HG03575 (cell line): ENCODE measurements at regions not wholly inside any gene's neighbourhood (a gene's known extent, or its start where the extent isn't known, plus 50 kb on each side); places are given as distances from the start of the nearest gene placed in this dataset.
A peak's percentile ranks its signal among the peaks of the same experiment; 100 is the strongest.

ENCODE experiments used
- ATAC-seq: cut with Tn5 transposase; IDR thresholded peaks from one replicate; pipeline ENCODE4 v1.9.1; 2021; ENCODE audit not compliant: unreplicated experiment, insufficient number of reproducible peaks, low FRiP score; ENCODE audit errors: extremely low read depth

DNA sequence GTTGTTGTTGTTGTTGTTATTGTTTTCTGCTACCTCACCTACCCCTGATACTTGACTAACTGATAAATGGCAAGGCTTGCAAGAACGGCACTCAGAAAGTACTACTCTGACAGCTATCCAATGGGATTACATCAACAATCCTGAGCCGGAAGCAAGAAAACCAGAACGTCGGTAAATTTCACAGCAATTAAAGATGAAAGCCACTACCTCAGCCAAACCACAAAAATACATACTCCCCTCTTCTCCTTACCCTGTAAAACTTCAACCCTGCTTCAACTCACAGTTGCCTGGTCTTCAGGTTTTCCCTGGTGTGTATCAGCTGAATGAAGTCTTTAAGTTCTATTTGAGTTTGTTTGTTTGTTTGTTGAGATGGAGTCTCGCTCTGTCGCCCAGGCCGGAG lies 293.7 kb upstream of the RND3 start:
- ATAC-seq = no peak

DNA sequence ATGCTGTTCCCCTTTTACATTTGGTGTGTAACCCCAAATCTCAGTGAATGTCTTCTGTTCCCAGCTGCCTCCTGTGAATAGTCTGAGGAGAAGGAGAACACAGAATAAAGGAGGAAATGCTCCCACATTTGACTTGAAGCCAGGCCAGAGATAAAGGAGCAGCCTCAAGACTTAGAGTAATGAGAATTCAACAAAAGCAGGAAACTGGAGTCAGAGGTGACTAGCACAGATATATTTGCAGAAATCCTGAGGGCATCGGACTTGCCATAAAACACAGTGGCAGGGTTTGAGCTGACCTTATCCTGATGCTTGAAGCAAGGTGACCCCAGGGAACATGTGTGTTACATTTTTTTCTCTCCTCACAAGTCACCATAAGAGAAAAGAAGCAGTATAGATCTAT lies 291.4 kb upstream of the RND3 start:
- ATAC-seq = no peak

DNA sequence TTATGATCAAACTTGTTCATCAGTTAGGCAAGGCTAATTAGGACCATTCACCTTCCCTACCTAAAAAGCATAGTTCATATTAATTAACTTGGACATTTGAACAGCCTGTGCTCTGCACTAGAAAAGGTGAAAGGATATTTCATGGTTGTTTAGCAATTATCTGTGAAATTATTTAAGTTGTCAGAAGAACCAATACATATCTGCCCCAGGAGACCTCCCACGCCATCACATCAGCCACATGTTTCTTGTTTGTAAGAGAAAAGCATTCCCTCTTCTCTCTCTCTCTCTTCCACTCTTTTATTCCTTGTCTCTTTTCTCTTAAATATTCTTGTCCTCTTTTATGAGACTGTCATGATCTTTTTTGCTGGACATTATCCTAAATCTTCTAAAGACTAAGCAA lies 282.0 kb upstream of the RND3 start:
- no peak for ATAC-seq

DNA sequence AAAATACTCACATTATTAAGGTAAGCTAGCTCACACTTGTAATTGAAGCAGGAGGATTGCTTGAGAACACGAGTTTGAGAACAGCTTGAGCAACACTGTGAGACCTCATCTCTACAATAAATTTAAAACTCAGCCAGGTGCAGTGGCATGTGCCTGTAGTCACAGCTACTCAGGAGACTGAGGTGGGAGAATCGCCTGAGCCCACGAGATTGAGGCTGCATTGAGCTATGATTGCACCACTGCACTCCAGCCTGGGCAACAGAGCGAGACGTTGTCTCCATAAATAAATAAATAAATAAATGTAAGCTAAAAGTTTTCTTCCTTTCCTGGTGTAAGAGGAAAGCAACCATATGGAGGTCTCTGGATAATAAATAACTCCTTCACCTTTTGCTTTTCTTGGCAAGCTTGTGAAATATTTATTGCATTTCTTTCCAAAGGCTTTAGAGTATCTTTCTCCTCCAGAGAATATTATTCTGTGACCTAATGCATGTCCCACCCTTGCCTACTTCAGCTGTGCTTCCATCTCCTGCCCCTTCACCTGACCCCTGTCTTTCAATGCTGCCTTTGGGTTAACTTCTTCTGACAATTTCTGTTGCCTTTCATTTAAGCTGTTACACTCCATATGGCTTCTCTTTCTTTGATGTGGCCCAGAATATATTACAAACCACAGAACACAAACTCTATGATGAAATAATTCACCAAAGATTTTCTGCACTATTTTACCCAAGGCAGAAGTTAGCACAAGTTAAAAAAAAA lies 280.7 kb upstream of the RND3 start:
- no peak for ATAC-seq

DNA sequence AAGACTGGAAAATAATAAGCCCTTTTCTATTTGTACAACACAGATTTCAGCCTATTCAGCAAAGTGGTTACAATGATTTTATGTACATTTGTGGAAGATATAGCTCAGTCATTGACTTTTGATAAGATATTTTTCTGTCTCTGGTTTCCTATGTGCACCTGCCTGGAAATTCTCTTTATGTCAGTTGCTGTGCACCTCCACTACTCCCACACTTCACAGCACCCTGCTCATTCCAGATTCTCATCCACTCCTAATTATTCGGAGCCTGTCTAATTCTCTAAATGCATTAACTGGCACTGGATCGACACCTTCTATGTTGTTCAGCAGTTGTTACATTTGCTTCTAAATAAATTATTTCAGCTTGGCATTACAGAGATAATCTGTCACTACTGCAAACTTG lies 275.1 kb upstream of the RND3 start:
- ATAC-seq = no peak

DNA sequence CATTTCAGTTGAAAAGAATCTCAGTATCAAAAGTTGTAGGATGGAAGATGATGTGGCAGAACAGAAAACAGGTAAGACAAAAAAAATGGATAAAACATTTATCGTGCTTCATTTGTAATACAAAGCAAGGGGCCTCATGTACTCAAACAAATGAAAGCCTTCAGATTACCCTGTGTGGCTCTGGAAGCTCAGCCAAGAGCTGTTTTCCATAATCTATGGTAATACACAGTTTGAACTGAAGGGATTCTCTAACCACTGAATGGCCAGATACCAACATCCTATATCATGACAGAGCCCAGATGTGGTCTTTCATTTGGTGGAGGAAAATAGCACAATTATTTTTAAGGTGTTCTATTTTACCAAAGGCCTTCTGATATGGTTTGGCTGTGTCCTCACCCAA lies 272.1 kb upstream of the RND3 start:
- no peak for ATAC-seq

DNA sequence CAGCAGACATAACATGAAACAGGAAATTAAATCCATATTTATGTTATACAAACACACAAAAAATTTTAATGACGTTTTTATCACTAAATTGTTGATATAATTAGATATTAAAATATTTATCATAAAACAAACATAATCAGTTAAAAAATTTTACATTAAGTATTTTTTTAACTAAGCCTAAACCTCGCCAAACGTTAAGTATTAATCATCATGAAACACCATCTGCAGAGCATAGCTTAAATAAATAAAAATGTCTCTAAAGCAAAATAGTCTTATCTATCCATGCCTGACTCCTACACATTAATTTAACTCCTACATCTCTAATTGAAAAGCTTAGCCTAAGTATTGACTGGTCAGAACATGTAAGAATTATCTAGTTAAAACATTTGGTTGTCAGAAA lies 271.6 kb upstream of the RND3 start:
- ATAC-seq = no peak

DNA sequence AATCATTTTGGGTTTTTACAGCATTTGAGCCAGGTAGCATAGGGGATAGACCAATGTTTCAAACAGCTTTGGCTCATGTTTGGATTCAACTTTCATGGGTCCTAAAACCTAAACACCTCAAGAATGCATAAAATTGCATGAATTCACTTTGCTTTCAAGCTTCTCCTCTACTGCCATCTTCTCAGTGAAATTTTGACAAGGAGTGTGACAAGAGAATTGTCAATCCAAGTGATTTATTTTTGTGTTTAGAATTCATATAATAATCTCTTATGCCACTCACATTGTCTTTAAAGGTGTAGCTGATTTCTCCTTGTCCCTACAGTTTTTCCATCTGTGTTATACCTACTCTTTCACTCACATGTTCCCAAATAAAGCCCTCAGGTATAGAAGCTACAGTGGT lies 264.8 kb upstream of the RND3 start:
- no peak for ATAC-seq

DNA sequence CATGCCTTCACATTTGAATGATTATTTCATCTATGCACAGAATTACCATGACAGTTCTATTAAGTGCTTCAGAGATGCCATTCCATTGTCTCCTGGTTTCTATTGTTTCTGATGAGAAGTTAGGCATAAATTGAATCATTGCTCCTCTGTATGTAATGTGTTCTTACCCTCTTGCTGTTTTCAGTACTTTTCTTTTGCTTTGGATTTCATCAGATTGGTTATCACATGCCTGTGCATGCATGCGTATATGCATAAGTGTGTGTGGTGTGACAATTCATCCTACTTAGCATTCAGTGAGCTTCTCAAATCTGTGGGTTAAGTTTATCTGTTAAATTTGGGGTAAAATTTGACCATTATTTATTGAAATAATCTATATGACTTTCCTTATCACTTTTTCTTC lies 263.3 kb upstream of the RND3 start:
- ATAC-seq = no peak

DNA sequence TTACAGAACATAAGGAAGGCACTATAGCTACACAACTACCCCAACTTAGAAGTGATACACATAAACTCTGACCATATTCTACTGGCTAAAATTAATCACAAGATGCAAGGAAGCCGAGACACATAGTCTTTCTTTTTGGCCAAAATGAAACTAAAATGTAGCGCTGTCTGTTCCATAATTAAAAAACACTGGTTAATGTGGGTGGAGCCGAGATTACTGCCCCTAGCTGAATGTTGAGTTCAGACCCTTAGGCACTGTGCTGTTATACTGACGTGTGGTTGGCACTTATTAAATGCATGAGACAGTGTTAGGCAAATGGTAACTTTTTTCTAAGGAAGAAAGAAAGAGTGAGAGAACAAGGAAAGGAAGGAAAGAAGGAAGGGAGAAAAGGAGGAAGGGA lies 254.6 kb upstream of the RND3 start:
- no peak for ATAC-seq

DNA sequence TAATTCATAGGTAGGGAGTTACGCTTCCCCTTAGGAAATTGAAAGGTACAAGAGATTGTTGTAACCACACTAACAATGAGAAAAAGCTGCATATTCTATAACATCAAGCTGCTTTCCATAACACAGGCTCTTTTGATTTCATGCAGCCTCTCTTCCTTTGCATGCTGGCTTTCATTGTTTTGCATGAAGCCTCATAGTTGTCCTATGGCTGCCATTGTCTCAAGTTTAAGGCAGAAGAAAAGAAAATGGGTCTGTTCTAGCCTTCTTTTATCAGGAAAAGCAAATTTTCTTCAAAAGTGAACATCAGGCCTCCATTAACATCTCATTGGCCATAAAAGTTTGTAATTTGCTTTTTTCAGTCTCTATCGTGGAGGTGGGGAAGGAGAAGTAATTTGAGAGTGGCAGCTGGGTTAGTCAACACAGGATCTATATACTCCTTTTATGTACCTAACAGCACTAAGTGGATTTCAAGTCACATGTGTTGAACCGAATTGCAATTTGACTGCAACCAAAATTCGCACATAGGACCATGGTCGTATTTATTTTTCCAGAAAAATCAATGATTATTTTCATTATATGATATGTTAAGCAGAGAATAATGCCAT lies 248.5 kb upstream of the RND3 start:
- ATAC-seq = no peak

DNA sequence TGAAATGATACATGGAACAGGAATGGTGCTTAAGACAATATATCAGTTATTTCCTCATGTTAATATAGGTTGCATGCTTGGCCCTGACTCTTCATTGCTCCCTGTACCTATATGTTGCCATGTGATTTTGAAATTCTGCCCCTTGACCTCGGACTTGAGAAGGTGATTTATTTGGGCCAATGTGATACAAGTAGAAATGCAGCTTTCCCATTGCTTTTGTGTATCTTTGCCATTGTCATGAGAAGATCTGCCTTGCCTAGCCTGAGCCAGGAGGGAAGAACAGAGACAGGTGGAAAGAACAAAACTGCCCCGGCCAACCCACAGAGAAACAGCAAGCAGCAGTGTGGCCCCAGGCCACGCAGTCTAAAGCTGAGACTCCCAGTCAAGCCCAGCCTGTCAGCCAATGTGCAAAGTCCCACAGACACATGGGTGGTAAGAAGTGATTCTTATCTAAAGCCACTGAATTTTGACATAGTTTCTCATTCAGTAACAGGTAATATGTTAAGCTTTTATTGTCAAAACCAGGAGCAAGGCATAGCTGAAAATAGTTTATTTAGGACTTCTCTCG lies 245.7 kb upstream of the RND3 start:
- ATAC-seq = no peak

DNA sequence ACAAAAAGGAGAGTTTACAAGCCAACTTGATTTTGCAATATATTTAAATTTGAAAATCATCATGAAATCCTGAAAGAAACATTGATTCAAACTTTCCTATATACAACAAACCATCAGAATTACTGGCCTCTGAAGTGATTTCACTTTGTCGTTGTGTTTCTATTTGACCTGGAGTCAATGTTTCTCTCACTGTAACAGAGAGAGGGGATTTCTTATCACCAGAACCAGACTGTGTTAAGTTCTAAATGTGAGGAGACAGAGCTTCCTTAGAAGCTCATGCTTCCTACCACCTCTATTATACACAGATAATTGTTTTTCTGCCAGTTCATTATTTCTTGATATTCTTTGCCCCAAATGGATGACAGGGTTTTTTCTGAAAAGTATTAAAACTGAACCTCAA lies 245.0 kb upstream of the RND3 start:
- ATAC-seq = no peak

DNA sequence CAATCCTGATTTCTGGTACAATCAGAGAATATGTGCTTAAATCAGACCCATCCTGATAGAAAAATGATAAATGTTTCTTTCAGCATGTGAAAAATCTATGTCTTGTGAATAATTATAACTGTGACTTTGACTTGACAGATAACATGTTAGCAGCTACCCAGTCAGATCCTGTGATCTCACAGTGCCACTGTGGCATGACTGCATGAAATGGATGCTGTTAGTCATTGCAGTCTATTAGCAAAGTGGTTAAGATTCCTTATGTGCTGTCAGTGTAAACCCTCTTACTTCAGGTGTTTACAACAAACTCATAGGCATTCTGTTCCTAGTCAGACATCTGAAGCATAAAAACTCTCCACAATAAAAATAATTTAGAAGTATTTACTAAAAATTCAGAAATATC lies 244.6 kb upstream of the RND3 start:
- no peak for ATAC-seq

DNA sequence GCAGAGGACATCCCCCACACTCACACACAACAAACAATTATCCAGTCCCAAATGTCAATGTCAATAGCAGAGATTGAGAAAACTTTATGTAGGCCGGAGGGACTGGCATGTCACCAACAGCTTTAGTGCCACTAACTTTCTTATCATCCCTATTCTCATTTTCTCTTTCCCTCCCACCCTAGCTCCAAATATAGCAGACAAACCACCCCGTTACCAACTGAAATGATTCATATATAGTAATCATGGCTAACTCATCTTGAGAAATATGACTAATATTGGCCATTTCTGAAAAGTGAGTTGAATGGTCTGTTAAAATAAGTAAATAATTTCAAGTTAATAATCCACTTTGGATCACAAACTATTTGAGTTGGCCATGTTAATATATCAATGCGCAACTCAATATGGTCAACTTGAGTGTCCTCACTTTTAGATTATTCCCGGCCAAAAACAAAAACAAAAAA lies 242.1 kb upstream of the RND3 start:
- peak; percentile 64 for ATAC-seq

DNA sequence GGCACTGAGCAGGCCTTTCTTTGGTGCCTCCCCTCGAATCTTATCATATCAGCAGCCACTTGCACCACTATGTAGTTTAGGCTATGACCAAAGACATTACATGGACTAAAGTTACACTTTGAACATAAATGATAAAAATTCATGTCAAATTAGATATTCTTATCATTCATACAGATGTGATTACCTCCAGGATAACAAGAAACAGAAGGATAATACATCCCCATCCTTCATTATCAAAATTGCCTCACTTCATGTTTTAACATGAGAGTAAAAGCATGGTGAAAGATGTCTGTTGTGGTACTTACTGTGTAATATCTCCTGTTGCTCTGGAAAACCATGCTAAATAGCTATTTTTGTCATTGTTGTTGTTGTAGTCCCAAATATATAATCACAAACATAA lies 230.8 kb upstream of the RND3 start:
- ATAC-seq = no peak

DNA sequence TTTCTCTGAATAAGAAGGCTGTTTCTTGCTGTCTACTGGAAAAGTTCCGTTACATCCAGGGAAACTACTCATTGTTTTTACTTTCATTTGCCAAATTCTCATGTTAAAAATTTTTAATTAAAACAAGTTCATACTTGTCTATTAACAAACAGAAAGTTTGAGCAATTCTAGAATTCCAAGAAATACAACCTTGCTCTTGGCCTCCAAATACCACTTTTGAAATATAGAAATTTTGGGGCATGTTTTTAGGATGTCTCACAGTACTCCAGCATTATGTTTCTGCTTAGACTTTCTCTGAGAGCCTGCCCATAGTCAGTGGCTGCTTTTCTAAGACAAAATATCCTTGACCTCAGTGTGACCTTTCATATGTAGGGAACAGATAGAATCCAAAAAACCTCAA lies 228.7 kb upstream of the RND3 start:
- no peak for ATAC-seq

DNA sequence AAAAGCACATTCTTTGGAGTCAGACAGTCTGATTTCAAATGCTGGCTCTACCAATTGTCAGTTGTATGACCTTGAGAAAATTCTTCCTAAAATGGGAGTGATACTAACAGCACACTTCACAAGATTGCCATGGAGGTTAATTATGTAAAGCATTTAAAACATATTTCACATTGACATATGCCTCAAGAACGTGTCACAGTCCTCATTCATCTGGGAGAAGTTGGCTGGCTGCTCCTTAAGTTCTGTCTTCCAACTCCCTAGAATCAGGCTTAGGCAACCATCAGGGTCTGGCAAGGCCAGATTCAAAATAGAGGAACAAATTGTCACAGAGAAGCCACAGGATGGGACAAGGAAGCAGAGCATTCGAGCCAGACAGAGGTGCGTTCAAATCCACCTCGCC lies 228.0 kb upstream of the RND3 start:
- ATAC-seq = no peak

DNA sequence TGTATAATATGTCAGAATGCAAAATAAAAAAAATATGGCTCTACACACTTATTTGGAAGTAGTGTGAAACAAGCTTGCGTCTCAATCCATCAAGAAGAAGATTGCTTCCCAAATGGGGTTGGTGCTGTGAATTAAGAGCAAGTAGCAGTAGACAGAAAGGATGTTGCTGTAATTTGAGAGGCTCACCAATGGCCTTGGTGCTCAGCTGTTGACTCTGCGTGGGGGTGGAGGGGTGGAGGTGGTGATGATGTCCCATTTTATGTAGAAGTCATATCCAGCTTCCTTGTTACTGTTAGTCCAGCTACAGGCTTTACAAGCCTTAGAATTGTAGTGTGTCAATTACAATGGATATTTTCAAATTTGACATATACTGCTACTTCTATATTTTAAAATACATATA lies 223.4 kb upstream of the RND3 start:
- no peak for ATAC-seq

DNA sequence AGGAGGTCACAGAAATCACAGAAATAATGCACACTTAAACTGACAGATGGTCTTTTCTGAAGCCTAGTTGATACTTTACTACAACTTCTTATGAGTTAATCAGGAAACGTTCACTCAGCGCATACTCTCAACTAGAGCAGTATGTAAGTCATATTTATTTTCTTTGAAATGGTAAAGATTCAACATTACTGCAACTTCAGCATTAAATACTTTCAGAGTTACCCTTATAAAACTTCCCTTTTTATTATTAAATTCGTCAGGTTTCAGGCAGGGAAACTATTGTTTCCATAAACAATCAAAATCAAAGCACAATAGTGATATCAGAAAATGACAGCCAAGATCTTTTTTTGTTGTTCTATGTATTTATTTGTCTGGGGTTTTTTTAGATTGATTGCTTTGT lies 222.6 kb upstream of the RND3 start:
- no peak for ATAC-seq

DNA sequence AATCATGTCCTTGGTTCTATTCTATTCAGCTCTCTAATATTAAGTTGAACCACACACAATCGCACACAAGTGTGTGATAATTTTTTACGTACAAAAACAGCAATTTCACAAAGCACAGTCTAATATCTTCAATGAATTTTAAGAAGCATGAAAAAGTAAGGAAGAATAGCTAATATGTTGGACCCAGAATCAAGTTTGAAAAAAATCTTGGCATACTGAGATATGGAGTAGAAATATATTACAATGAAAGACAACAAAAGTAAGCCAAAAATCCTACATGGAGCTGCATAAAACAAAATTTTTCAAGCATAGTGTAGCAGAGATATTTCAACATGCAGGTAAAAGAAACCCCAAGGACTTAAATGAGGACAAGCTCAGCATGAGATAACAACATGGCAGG lies 219.1 kb upstream of the RND3 start:
- ATAC-seq = no peak
